SU-DHL-6 (cell line): ENCODE measurements at regions not wholly inside any gene's neighbourhood (a gene's known extent, or its start where the extent isn't known, plus 50 kb on each side); places are given as distances from the start of the nearest gene placed in this dataset.

Experiments
- H2AFZ ChIP-seq: fragments of 200-600 bp; sonication (generic); 2 replicates; pipeline ENCODE4 v1.6.1; 2014; ENCODE audit warnings: low read depth, mild to moderate bottlenecking, moderate library complexity, mixed read lengths, antibody characterized with exemption, low read length; ENCODE audit not compliant: severe bottlenecking
- H3F3A ChIP-seq: fragments of 200-600 bp; shearing (Covaris generic); 2 replicates; pipeline ENCODE4 v1.6.0; 2016; ENCODE audit warnings: antibody characterized with exemption, mild to moderate bottlenecking; ENCODE audit not compliant: insufficient read depth
- H3K27ac ChIP-seq: fragments of 200-600 bp; sonication (generic); 2 replicates; pipeline ENCODE4 v1.5.1; 2016; ENCODE audit warnings: low read depth, mild to moderate bottlenecking, low read length, moderate library complexity, mixed read lengths
- H3K27me3 ChIP-seq: fragments of 200-600 bp; sonication (generic), shearing (Covaris generic); 2 replicates; pipeline ENCODE4 v1.6.0; 2014; ENCODE audit warnings: mild to moderate bottlenecking, low read length
- H3K36me3 ChIP-seq: fragments of 200-600 bp; sonication (generic); 2 replicates; pipeline ENCODE4 v1.6.1; 2014; ENCODE audit warnings: mild to moderate bottlenecking, low read length, mixed read lengths
- H3K4me2 ChIP-seq: fragments of 300-600, 200-600 bp; shearing (Covaris generic), sonication (generic); 2 replicates; pipeline ENCODE4 v1.6.0; 2014; ENCODE audit warnings: low read length, low read depth, mild to moderate bottlenecking; ENCODE audit not compliant: poor library complexity, severe bottlenecking
- H3K4me3 ChIP-seq: fragments of 200-600 bp; sonication (generic); 2 replicates; pipeline ENCODE4 v1.5.1; 2014; ENCODE audit warnings: antibody characterized with exemption, low read length, mild to moderate bottlenecking, mixed read lengths; ENCODE audit not compliant: insufficient read depth, poor library complexity, severe bottlenecking
- H3K79me2 ChIP-seq: fragments of 200-600 bp; sonication (generic); 2 replicates; pipeline ENCODE4 v1.6.1; 2014; ENCODE audit warnings: mild to moderate bottlenecking, low read length, moderate library complexity; ENCODE audit not compliant: insufficient read depth
- H3K9ac ChIP-seq: fragments of 200-600 bp; sonication (generic); 2 replicates; pipeline ENCODE4 v1.7.0; 2014; ENCODE audit warnings: mild to moderate bottlenecking, low read length
- H3K9me2 ChIP-seq: fragments of 200-600 bp; sonication (generic); replicated peaks from 2 replicates; pipeline ENCODE4 v1.6.1; 2014; ENCODE audit warnings: low read length; ENCODE audit not compliant: insufficient read depth
- H3K9me3 ChIP-seq: fragments of 200-600 bp; sonication (generic); 2 replicates; pipeline ENCODE4 v1.6.1; 2014; ENCODE audit warnings: low read length, mixed read lengths; ENCODE audit not compliant: insufficient read depth
- H4K20me1 ChIP-seq: fragments of 200-600 bp; sonication (generic); 2 replicates; pipeline ENCODE4 v1.6.1; 2014; ENCODE audit warnings: low read depth, mild to moderate bottlenecking, antibody characterized with exemption, low read length, moderate library complexity, mixed read lengths
- CTCF ChIP-seq: fragments of 200-600 bp; sonication (generic); IDR thresholded peaks from one replicate; pipeline ENCODE4 v1.5.1; 2017; ENCODE audit warnings: antibody characterized with exemption, mild to moderate bottlenecking, low read length, moderate library complexity; ENCODE audit not compliant: insufficient read depth, poor library complexity, severe bottlenecking
- EZH2phosphoT487 ChIP-seq: fragments of 200-600 bp; sonication (generic), shearing (Covaris generic); conservative IDR thresholded peaks from 2 replicates; pipeline ENCODE4 v1.6.1; 2018; ENCODE audit warnings: mild to moderate bottlenecking, antibody characterized with exemption, low read length, moderate library complexity, mixed read lengths

DNA sequence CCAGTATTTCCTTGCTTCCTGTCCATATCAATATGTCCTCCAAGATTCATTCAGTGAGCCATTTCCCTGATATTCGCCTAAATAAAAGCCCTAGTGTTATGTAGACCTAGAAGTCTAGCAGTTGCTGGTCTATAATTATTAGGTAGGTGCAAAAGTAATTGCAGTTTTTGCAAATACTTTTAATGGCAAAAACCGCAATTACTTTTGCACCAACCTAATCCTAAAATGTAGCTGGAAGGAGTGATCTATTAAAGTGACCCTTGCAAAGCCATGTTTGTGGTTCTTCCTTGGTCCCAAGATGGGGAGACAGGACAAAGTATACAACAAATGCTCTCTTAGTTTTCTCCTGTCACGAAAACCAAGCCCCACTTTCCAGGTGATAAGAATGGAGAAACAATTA, 193.0 kb downstream of the IDS start:
- Histone ChIP-seq H3K9me2 (no peaks in the 10 kb centered on the region), H3K79me2 (no peaks in the 10 kb centered on the region), H3F3A (no peaks in the 10 kb centered on the region), H3K36me3 (no peaks in the 10 kb centered on the region), H3K27me3 (no peaks in the 10 kb centered on the region), H3K4me2 (no peak overlapping the region), H3K27ac (no peak overlapping the region), H3K4me3 (no peak overlapping the region), H2AFZ (no peak overlapping the region), H4K20me1 (no peaks in the 10 kb centered on the region), H3K9me3 (no peaks in the 10 kb centered on the region), H3K9ac (no peak overlapping the region)
- no peak for TF ChIP-seq EZH2phosphoT487
- TF ChIP-seq CTCF: no peak

- Histone ChIP-seq H3K9me2 (no peaks in the 10 kb centered on the region), H3K36me3 (no peaks in the 10 kb centered on the region), H3K79me2 (no peaks in the 10 kb centered on the region), H3K27me3 (no peaks in the 10 kb centered on the region), H3K27ac (no peak overlapping the region), H3F3A (no peaks in the 10 kb centered on the region), H3K9ac (no peak overlapping the region), H3K4me3 (no peak overlapping the region), H3K9me3 (no peaks in the 10 kb centered on the region), H2AFZ (no peak overlapping the region), H3K4me2 (no peak overlapping the region), H4K20me1 (no peaks in the 10 kb centered on the region)
- no peak for TF ChIP-seq EZH2phosphoT487
- TF ChIP-seq CTCF: no peak
Observed at GRCh38 chrX:149302705-149303104, 202.4 kb downstream of the IDS start.

GRCh38 chrX:149298111-149298510, 207.0 kb downstream of the IDS start:
- Histone ChIP-seq H3K4me3 (no peak overlapping the region), H2AFZ (no peak overlapping the region), H3K27ac (no peak overlapping the region), H4K20me1 (no peaks in the 10 kb centered on the region), H3K4me2 (no peak overlapping the region), H3K36me3 (no peaks in the 10 kb centered on the region), H3K9ac (no peak overlapping the region), H3F3A (no peaks in the 10 kb centered on the region), H3K79me2 (no peaks in the 10 kb centered on the region), H3K27me3 (no peaks in the 10 kb centered on the region), H3K9me2 (no peaks in the 10 kb centered on the region), H3K9me3 (no peaks in the 10 kb centered on the region)
- TF ChIP-seq EZH2phosphoT487: no peak
- no peak for TF ChIP-seq CTCF

DNA sequence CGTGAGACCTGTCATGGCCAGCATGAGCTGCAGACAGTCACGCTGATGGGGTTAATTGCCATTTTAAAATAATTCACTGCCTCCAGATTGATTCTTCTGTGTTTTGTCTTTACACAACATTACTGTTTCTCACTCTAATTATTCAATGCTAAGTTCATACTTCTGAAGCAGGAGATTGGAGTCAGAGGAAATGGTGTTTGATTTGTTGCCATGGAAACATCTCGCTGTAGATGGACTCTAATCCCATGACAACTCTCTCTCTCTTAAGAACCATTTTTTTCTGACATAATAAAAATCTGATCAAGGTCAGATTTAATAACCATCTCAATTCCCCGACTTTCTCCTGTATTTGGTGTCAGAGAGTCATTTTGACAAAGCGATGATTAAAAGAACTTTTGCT, 209.0 kb downstream of the IDS start:
- no peak overlapping the region for H3K9ac ChIP-seq
- no peaks in the 10 kb centered on the region for H3K9me3 ChIP-seq
- no peaks in the 10 kb centered on the region for H3F3A ChIP-seq
- TF ChIP-seq CTCF (no peak), EZH2phosphoT487 (no peak)
- no peak overlapping the region for H3K27ac ChIP-seq
- H3K9me2 ChIP-seq: no peaks in the 10 kb centered on the region
- H3K79me2 ChIP-seq: no peaks in the 10 kb centered on the region
- no peaks in the 10 kb centered on the region for H3K27me3 ChIP-seq
- H3K4me2 ChIP-seq: no peak overlapping the region
- H2AFZ ChIP-seq: no peak overlapping the region
- H4K20me1 ChIP-seq: no peaks in the 10 kb centered on the region
- H3K4me3 ChIP-seq: no peak overlapping the region
- H3K36me3 ChIP-seq: no peaks in the 10 kb centered on the region
